Mammary epithelial cell (primary cell): ENCODE measurements at regions not wholly inside any gene's neighbourhood (a gene's known extent, or its start where the extent isn't known, plus 50 kb on each side); places are given as distances from the start of the nearest gene placed in this dataset.

Source experiments
- EZH2 ChIP-seq: IDR thresholded peaks from 2 replicates; pipeline ENCODE4 v1.6.1; 2012; ENCODE audit warnings: low read length, inconsistent platforms, borderline replicate concordance
- TF ChIP-seq, protein P1 (sequence below), 2 donors: IDR thresholded peaks in 1 of 2; conservative IDR thresholded peaks in 1 of 2; 2 replicates each; pipeline ENCODE4 v1.5.1; 2011 to 2012; ENCODE audit warnings: inconsistent platforms in 2 of 2, low read length in 2 of 2, mild to moderate bottlenecking in 2 of 2, control low read depth in 1 of 2, low read depth in 1 of 2; ENCODE audit not compliant: insufficient read depth in 1 of 2; ENCODE audit errors: extremely low read depth in 1 of 2

DNA sequence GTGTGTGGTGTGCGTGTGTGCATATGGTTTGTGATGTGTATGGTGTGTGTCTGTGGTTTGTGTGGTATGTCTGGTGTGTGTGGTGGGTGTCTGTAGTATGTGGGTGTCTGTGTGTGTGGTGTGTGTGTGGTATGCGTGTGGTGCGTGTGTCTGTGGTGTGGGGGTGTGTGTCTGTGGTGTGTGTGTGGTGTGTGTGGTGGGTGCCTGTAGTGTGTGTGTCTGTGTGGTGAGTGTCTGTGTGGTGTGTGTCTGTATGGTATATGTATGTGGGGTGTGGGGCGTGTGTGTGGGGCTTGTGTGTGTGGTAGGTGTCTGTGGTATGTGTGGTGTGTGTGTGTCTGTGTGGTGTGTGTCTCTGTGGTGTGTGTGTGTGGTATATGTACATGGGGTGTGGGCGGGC, 300.7 kb downstream of the TEX29 start:
- no peak for TF ChIP-seq EZH2
- TF ChIP-seq, protein P1, sequence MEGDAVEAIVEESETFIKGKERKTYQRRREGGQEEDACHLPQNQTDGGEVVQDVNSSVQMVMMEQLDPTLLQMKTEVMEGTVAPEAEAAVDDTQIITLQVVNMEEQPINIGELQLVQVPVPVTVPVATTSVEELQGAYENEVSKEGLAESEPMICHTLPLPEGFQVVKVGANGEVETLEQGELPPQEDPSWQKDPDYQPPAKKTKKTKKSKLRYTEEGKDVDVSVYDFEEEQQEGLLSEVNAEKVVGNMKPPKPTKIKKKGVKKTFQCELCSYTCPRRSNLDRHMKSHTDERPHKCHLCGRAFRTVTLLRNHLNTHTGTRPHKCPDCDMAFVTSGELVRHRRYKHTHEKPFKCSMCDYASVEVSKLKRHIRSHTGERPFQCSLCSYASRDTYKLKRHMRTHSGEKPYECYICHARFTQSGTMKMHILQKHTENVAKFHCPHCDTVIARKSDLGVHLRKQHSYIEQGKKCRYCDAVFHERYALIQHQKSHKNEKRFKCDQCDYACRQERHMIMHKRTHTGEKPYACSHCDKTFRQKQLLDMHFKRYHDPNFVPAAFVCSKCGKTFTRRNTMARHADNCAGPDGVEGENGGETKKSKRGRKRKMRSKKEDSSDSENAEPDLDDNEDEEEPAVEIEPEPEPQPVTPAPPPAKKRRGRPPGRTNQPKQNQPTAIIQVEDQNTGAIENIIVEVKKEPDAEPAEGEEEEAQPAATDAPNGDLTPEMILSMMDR (conservative IDR thresholded peaks at IDR 0.05 in 1 of 2, IDR thresholded peaks at IDR 0.05 in 1 of 2; ENCODE audit: extremely low read depth in 1 of 2, insufficient read depth in 1 of 2, low read depth in 1 of 2, low read length in 2 of 2), result no peak
